ENCODE measurements at regions not wholly inside any gene's neighbourhood (a gene's known extent, or its start where the extent isn't known, plus 50 kb on each side); places are given as distances from the start of the nearest gene placed in this dataset.
"Not testable (repeated sequence)": the region's sequence is repeated elsewhere in the genome, so short reads cannot be mapped to it uniquely, and the experiment has no call there.

- intact Hi-C loops (cut with micrococcal nuclease): no loop called here
Observed at GRCh38 chr5:3155046-3155445, 403.6 kb upstream of the IRX2 start.

- intact Hi-C loops (cut with micrococcal nuclease): no loop called here
Observed at GRCh38 chr5:3153906-3154305, 402.4 kb upstream of the IRX2 start.

GRCh38 chr5:3153226-3153858, 401.9 kb upstream of the IRX2 start:
- intact Hi-C loops (cut with micrococcal nuclease): no loop called here

GRCh38 chr5:3149899-3150298, 398.4 kb upstream of the IRX2 start:
- intact Hi-C loops (cut with micrococcal nuclease): no loop called here

- intact Hi-C loops (cut with micrococcal nuclease): not testable (repeated sequence)
Observed at GRCh38 chr5:3147405-3147804, 395.9 kb upstream of the IRX2 start.

- intact Hi-C loops (cut with micrococcal nuclease): no loop called here
Observed at GRCh38 chr5:3145641-3146040, 394.2 kb upstream of the IRX2 start.

GRCh38 chr5:3143382-3143781, 391.9 kb upstream of the IRX2 start:
- intact Hi-C loops (cut with micrococcal nuclease): no loop called here

- intact Hi-C loops (cut with micrococcal nuclease): no loop called here
Observed at GRCh38 chr5:3142261-3143027, 391.0 kb upstream of the IRX2 start.

- intact Hi-C loops (cut with micrococcal nuclease): no loop called here
Observed at GRCh38 chr5:3140117-3140516, 388.6 kb upstream of the IRX2 start.

- intact Hi-C loops (cut with micrococcal nuclease): no loop called here
Observed at GRCh38 chr5:3139499-3139931, 388.0 kb upstream of the IRX2 start.

GRCh38 chr5:3131161-3131560, 379.7 kb upstream of the IRX2 start:
- intact Hi-C loops (cut with micrococcal nuclease): no loop called here

GRCh38 chr5:3129252-3129651, 377.8 kb upstream of the IRX2 start:
- intact Hi-C loops (cut with micrococcal nuclease): no loop called here

- intact Hi-C loops (cut with micrococcal nuclease): no loop called here
Observed at GRCh38 chr5:3127423-3127911, 376.0 kb upstream of the IRX2 start.

- intact Hi-C loops (cut with micrococcal nuclease): no loop called here
Observed at GRCh38 chr5:3126639-3127038, 375.2 kb upstream of the IRX2 start.

GRCh38 chr5:3124410-3124809, 372.9 kb upstream of the IRX2 start:
- intact Hi-C loops (cut with micrococcal nuclease): no loop called here

GRCh38 chr5:3123763-3124157, 372.3 kb upstream of the IRX2 start:
- intact Hi-C loops (cut with micrococcal nuclease): no loop called here

GRCh38 chr5:3122985-3123762, 371.7 kb upstream of the IRX2 start:
- intact Hi-C loops (cut with micrococcal nuclease): no loop called here

GRCh38 chr5:3122216-3122615, 370.7 kb upstream of the IRX2 start:
- intact Hi-C loops (cut with micrococcal nuclease): no loop called here

GRCh38 chr5:3121813-3122212, 370.3 kb upstream of the IRX2 start:
- intact Hi-C loops (cut with micrococcal nuclease): no loop called here

GRCh38 chr5:3120028-3120427, 368.6 kb upstream of the IRX2 start:
- intact Hi-C loops (cut with micrococcal nuclease): no loop called here

- intact Hi-C loops (cut with micrococcal nuclease): loop anchor here (5.0 kb wide), 1 partner anchor 372 kb away; no protein-coding TSS in a partner anchor
Observed at GRCh38 chr5:3119435-3119834, 368.0 kb upstream of the IRX2 start.

- intact Hi-C loops (cut with micrococcal nuclease): loop anchor here (5.0 kb wide), 1 partner anchor 371 kb away; no protein-coding TSS in a partner anchor
Observed at GRCh38 chr5:3118340-3118739, 366.9 kb upstream of the IRX2 start.

Measured in T-helper 2 cell treated with Interferon-gamma antibody and Interleukin-4, amounts not matched to agents 100 ng/mL and 5 ng/mL, for 36 hours (primary cell).